Kidney capillary endothelial cell (primary cell): ENCODE measurements at regions not wholly inside any gene's neighbourhood (a gene's known extent, or its start where the extent isn't known, plus 50 kb on each side); places are given as distances from the start of the nearest gene placed in this dataset.

Source experiments
- DNase-seq: peaks from one replicate; pipeline ENCODE4 v3.0.0-alpha.2; 2018; ENCODE audit warnings: low spot score

GRCh38 chr18:79610461-79611039 lies 69.1 kb upstream of the CTDP1 start:
- DNase-seq: no peak

- peak; percentile 16 for DNase-seq
Measured at GRCh38 chr18:79611040-79611681, 68.4 kb upstream of the CTDP1 start.

GRCh38 chr18:79612291-79613108 lies 67.1 kb upstream of the CTDP1 start:
- DNase-seq: no peak

- DNase-seq: no peak
Measured at GRCh38 chr18:79613186-79613931, 66.2 kb upstream of the CTDP1 start.

DNA sequence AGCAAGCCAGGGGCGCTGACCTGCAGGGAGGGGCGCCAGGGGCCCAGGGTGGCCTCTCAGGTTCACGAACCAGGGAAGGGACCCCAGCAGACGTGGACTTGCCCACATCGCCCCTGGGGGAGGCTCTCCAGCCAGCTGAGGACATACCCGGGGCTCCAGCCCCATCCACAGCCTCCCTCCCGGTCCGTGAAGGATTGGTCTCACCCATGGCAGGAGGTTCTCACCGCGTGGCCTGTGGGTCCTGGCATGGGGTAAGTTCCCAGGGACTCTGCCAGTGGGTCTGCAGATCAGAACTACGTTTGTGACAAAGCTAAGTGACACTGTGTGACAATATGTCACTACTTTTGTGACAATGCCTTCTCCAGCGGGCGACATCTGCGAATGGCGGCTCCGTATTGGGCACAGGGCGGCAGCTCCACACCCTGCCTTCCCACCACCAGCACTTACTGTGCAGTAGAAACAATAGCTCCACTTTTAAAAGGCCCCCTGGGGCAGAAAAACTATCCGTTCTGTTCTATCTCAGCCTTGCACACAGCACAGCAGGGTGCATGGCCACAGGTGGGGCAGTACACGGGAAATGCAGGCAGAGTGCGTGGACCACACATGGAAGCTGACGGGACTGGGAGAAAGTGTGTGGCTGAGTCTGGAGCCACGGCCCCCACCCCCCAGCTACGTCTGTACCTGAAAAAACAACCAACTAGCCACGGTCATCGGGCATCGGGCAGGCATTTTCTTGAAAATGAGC lies 65.2 kb upstream of the CTDP1 start:
- DNase-seq: no peak

GRCh38 chr18:79615091-79615490 lies 64.5 kb upstream of the CTDP1 start:
- DNase-seq: no peak

DNA sequence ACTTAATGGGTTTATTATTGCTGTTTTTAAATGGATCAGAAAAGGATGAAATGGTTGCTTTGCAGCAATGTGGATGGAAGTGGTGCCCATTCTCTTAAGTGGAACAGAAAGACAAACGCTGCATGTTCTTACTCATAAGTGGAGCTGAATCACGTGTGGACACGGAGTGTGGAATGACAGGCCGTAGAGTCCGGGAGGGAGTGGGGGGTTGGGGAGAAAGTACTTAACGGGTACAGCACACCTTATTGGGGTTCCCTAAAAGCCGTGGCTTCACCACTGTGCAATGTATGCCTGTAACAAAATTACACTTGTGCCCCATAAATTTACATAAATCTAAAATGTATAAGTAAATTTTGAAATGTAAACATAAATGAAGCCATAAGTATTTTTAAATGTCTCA lies 64.0 kb upstream of the CTDP1 start:
- no peak for DNase-seq

DNA sequence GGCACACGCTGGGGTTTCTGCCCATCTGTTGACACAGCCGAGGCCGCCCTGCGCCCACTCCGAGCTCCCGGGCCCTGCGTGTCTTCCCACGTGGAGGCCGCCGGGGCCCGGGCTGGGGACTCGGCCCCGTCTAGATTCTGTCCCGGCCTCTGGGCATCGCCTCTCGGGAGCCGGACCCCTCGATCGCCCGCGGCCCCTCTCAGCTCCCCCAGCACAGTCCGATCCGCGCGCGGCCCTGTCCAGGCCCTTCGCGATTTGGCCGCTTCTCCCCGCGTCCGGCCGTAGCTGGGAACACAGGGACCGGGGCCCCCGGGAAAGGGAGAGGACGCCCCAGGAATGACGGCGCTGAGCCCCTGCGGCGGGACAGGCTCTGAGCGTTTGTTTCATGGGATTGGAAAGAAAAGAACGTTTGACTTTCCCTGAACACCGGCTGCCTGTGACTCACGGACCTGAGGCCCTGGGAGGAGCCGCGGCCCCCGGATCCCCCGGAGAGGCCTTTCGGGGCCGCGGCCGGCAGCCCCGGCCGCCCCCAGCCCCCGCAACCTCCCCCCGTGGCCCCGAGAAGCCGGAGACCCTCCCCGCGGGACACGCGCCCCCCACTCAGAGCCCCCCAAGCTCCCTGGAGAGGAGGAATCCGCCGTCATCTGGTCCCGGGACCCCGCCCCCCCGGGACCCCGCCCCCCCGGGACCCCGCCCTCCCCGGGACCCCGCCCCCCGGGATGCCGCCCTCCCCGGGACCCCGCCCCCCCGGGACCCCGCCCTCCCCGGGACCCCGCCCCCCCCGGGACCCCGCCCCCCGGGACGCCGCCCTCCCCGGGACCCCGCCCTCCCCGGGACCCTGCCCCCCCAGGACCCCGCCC lies 62.7 kb upstream of the CTDP1 start:
- DNase-seq: no peak

GRCh38 chr18:79617511-79618500 lies 61.8 kb upstream of the CTDP1 start:
- DNase-seq: no peak

GRCh38 chr18:79620576-79621165 lies 58.9 kb upstream of the CTDP1 start:
- no peak for DNase-seq

GRCh38 chr18:79621501-79621900 lies 58.1 kb upstream of the CTDP1 start:
- DNase-seq: no peak

DNA sequence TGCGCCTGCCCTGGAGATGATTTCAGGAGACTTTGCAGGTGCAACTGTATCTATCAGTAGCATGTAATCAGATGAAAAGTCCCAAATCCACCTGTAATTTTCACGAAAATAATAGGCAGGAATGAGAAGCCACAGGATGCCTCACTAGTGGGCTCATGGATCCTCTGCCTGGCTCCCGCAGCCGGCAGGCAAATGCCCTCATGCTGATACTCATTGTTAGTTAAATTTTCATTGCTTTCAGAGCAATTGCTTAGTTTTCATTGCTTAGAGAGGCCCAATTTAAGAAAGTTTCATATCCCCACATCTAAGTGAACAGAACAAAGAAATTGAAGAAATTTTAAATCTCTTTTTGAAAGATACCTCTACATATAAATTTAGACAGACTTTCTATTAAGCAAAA lies 57.6 kb upstream of the CTDP1 start:
- no peak for DNase-seq

- no peak for DNase-seq
Measured at GRCh38 chr18:79624356-79625170, 55.0 kb upstream of the CTDP1 start.

DNA sequence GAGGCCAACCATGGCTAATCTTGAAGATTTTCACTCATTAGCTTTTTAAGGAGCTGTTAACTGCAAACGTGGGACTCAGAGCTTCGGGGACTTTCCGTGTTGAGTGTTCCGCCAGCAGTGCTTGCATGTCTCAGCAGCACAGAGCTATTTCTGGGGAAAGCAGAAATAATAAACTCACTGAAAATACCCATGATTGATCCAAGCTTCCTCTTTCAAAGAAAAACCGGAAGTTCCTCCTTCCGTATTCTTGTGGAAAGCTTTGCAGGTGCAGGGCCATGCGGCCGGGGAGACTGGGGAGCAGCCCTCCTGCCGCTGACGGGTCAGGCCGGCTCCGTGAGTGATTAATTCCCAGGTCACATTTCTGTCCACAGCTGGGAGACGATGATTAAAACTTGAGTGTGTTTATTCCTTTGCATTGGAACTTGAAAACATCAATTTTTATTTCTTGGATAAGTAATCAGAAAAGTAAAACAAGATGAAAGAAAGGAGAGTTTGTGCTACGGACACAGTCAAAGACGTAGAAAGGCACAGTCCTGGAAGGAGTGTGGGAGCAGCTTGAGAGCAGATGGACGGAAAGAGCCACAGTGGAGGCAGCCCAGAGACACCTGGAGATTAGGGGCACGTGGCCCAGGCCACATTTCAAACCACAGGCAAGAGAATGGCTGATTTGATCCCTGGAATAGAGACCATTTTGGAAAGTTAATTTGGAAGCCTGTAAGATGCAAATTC lies 54.2 kb upstream of the CTDP1 start:
- no peak for DNase-seq

GRCh38 chr18:79625924-79626561 lies 53.6 kb upstream of the CTDP1 start:
- no peak for DNase-seq

DNA sequence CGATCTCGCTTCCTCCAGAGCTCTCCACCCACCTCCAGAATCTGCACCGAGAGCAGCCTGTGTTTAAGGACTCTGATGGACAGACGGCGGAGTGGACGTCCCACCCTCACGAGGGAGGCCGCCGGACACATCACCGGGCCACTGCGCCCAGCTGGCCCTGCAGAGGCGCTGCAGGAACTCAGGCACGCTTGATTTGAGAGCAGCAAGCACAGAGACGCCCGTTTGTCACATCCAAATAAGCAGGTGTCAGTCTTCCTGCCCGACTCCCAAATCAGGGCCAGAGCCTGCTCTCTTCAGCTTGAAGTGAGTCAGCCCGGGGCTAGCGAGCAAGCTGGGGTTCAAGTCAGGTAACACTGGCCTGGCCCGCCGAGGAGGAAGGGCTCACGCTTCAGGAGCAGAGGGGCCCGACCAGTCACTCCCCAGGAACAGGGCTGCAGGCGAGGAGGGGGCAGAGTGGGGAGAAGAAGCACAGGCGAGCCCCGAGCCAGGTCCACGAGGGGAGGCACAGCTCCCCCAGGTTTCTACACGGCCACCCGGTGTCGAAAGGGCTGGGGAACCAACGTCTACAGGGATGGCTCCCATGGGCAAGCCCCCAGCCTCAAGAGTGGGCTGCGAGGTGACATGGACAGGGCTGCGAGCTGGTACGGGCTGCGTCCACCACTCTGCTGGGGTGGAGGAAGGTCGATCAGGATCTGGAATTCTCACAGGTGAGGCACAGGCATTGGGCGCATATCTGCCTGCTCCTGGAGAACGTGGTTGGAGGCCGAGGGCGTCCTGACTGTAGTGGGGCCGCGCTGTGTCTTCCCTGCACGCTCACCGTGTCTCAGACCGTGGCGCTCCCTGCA lies 52.5 kb upstream of the CTDP1 start:
- DNase-seq: no peak
